ACHN (cell line): ENCODE measurements at regions not wholly inside any gene's neighbourhood (a gene's known extent, or its start where the extent isn't known, plus 50 kb on each side); places are given as distances from the start of the nearest gene placed in this dataset.

Experiments used
- DNase-seq: peaks from one replicate; pipeline ENCODE4 v3.0.0-alpha.2; 2015
- in situ Hi-C: cut with HindIII; loops from 2 replicates; pipeline ENCODE4 v1.10.0; 2017; ENCODE audit warnings: low sequenced_read_pairs, low pct_ligation_motif_present, low pct_unique_long_range_greater_than_20kb

GRCh38 chr3:194826594-194826993 is 140.9 kb downstream of the FAM43A start:
- in situ Hi-C loops, result no loop called here
- DNase-seq, result no peak

- in situ Hi-C loops, result no loop called here
- DNase-seq, result no peak
Measured at GRCh38 chr3:194827486-194827885, 141.8 kb downstream of the FAM43A start.

- in situ Hi-C loops, result no loop called here
- no peak for DNase-seq
Measured at GRCh38 chr3:194828116-194828515, 142.4 kb downstream of the FAM43A start.

- in situ Hi-C loops, result no loop called here
- DNase-seq, result no peak
Measured at GRCh38 chr3:194828926-194829325, 143.2 kb downstream of the FAM43A start.

- no peak for DNase-seq
- in situ Hi-C loops, result no loop called here
Measured at GRCh38 chr3:194830401-194830800, 144.7 kb downstream of the FAM43A start.

- no peak for DNase-seq
- in situ Hi-C loops, result no loop called here
Measured at GRCh38 chr3:194830978-194831377, 145.3 kb downstream of the FAM43A start.

- in situ Hi-C loops, result no loop called here
- DNase-seq, result no peak
Measured at GRCh38 chr3:194832346-194833104, 146.8 kb downstream of the FAM43A start.

- no peak for DNase-seq
- in situ Hi-C loops, result no loop called here
Measured at GRCh38 chr3:194833114-194833910, 147.6 kb downstream of the FAM43A start.

GRCh38 chr3:194836661-194837060 is 151.0 kb downstream of the FAM43A start:
- in situ Hi-C loops, result no loop called here
- DNase-seq, result no peak

GRCh38 chr3:194837457-194838127 is 151.9 kb downstream of the FAM43A start:
- in situ Hi-C loops, result no loop called here
- DNase-seq, result no peak

GRCh38 chr3:194838236-194838635 is 152.6 kb downstream of the FAM43A start:
- in situ Hi-C loops, result no loop called here
- DNase-seq, result no peak

GRCh38 chr3:194840661-194841514 is 155.2 kb downstream of the FAM43A start:
- in situ Hi-C loops, result no loop called here
- DNase-seq, result no peak

- in situ Hi-C loops, result no loop called here
- no peak for DNase-seq
Measured at GRCh38 chr3:194841515-194841841, 155.8 kb downstream of the FAM43A start.

- in situ Hi-C loops, result no loop called here
- DNase-seq, result no peak
Measured at GRCh38 chr3:194843556-194843955, 157.9 kb downstream of the FAM43A start.

- no peak for DNase-seq
- in situ Hi-C loops, result no loop called here
Measured at GRCh38 chr3:194844046-194844445, 158.4 kb downstream of the FAM43A start.

GRCh38 chr3:194849166-194849875 is 163.6 kb downstream of the FAM43A start:
- in situ Hi-C loops, result no loop called here
- no peak for DNase-seq

GRCh38 chr3:194851254-194851653 is 165.6 kb downstream of the FAM43A start:
- no peak for DNase-seq
- in situ Hi-C loops, result no loop called here

GRCh38 chr3:194851941-194852340 is 166.3 kb downstream of the FAM43A start:
- in situ Hi-C loops, result no loop called here
- no peak for DNase-seq
